Esophagus (tissue), 2 donors: ENCODE measurements at regions not wholly inside any gene's neighbourhood (a gene's known extent, or its start where the extent isn't known, plus 50 kb on each side); places are given as distances from the start of the nearest gene placed in this dataset.

ENCODE experiments used
- H3K27ac ChIP-seq, 2 donors: one replicate each; pipeline ENCODE4 v1.5.1; 2013; ENCODE audit warnings: low read depth in 2 of 2, mild to moderate bottlenecking in 2 of 2, inconsistent platforms in 1 of 2, low read length in 1 of 2, moderate library complexity in 1 of 2
- H3K27me3 ChIP-seq, 2 donors: one replicate each; pipeline ENCODE4 v1.6.1; 2013; ENCODE audit warnings: low read length in 2 of 2, control low read depth in 1 of 2, mild to moderate bottlenecking in 1 of 2; ENCODE audit not compliant: insufficient read depth in 2 of 2, control insufficient read depth in 1 of 2
- H3K36me3 ChIP-seq, 2 donors: one replicate each; pipeline ENCODE4 v1.6.1; 2013; ENCODE audit warnings: low read length in 1 of 2; ENCODE audit not compliant: control insufficient read depth in 2 of 2, insufficient read depth in 2 of 2
- H3K4me1 ChIP-seq, 2 donors: one replicate each; pipeline ENCODE4 v1.6.1; 2013; ENCODE audit warnings: low read length in 1 of 2; ENCODE audit not compliant: control insufficient read depth in 2 of 2, insufficient read depth in 2 of 2
- H3K4me3 ChIP-seq, 2 donors: one replicate each; pipeline ENCODE4 v1.5.1; 2013; ENCODE audit warnings: low read length in 2 of 2, mild to moderate bottlenecking in 2 of 2, low read depth in 1 of 2, moderate library complexity in 1 of 2
- H3K9me3 ChIP-seq, 2 donors: one replicate each; pipeline ENCODE4 v1.6.1; 2013; ENCODE audit warnings: mild to moderate bottlenecking in 2 of 2, low read depth in 1 of 2, low read length in 1 of 2, moderate library complexity in 1 of 2; ENCODE audit not compliant: control insufficient read depth in 2 of 2, insufficient read depth in 1 of 2
- WGBS, 2 donors: extraction: QIAGEN DNeasy Blood & Tissue Kit; methylation state at CpG; one replicate each; pipeline ENCODE4 v1.1.7; 2013; 5-methylcytosine and 5-hydroxymethylcytosine counted together
- donor health status: healthy with polysubstance abuse.
- donor health status: Bipolar disorder and iron deficiency.

GRCh38 chr15:47367726-47368390 lies 349.4 kb upstream of the SEMA6D start:
- Histone ChIP-seq H3K36me3 (no peaks in the 10 kb centered on the region), H3K4me3 (no peak overlapping the region), H3K27me3 (no peaks in the 10 kb centered on the region), H3K4me1 (no peaks in the 10 kb centered on the region), H3K27ac (no peak overlapping the region), H3K9me3 (no peaks in the 10 kb centered on the region)
- 82 to 93% methylated on average over 3 of the region's 3 CpGs for WGBS, 2 donors

GRCh38 chr15:47371939-47372338 lies 345.4 kb upstream of the SEMA6D start:
- no peaks in the 10 kb centered on the region for H3K27me3 ChIP-seq
- no peak overlapping the region for H3K27ac ChIP-seq
- 67 to 86% methylated on average over 2 of the region's 2 CpGs for WGBS, 2 donors
- no peaks in the 10 kb centered on the region for H3K36me3 ChIP-seq
- H3K4me3 ChIP-seq, result no peak overlapping the region
- no peaks in the 10 kb centered on the region for H3K9me3 ChIP-seq
- H3K4me1 ChIP-seq, result no peaks in the 10 kb centered on the region

GRCh38 chr15:47374222-47374621 lies 343.1 kb upstream of the SEMA6D start:
- Histone ChIP-seq H3K27ac (no peak overlapping the region), H3K4me1 (no peaks in the 10 kb centered on the region), H3K9me3 (no peaks in the 10 kb centered on the region), H3K27me3 (no peaks in the 10 kb centered on the region), H3K4me3 (no peak overlapping the region), H3K36me3 (no peaks in the 10 kb centered on the region)
- 27 to 28% methylated on average over 1 of the region's 1 CpG for WGBS, 2 donors

- H3K27me3 ChIP-seq, result no peaks in the 10 kb centered on the region
- H3K27ac ChIP-seq, result no peak overlapping the region
- H3K4me1 ChIP-seq, result no peaks in the 10 kb centered on the region
- no peaks in the 10 kb centered on the region for H3K36me3 ChIP-seq
- no peaks in the 10 kb centered on the region for H3K9me3 ChIP-seq
- H3K4me3 ChIP-seq, result no peak overlapping the region
- 64 to 73% methylated on average over 3 of the region's 3 CpGs for WGBS, 2 donors
Observed at GRCh38 chr15:47376190-47376589, 341.1 kb upstream of the SEMA6D start.

- Histone ChIP-seq H3K9me3 (no peaks in the 10 kb centered on the region), H3K4me3 (no peak overlapping the region), H3K27ac (no peak overlapping the region), H3K4me1 (no peaks in the 10 kb centered on the region), H3K27me3 (no peaks in the 10 kb centered on the region), H3K36me3 (no peaks in the 10 kb centered on the region)
- WGBS, 2 donors, result 68 to 71% methylated on average over 2 of the region's 2 CpGs
Observed at GRCh38 chr15:47377465-47377864, 339.8 kb upstream of the SEMA6D start.

GRCh38 chr15:47378527-47378926 lies 338.8 kb upstream of the SEMA6D start:
- WGBS, 2 donors, result 56 to 61% methylated on average over 2 of the region's 2 CpGs

GRCh38 chr15:47383102-47383501 lies 334.2 kb upstream of the SEMA6D start:
- Histone ChIP-seq H3K27ac (no peak overlapping the region), H3K4me3 (no peak overlapping the region), H3K27me3 (no peaks in the 10 kb centered on the region), H3K36me3 (no peaks in the 10 kb centered on the region), H3K4me1 (no peaks in the 10 kb centered on the region), H3K9me3 (no peaks in the 10 kb centered on the region)
- WGBS, 2 donors, result 75 to 83% methylated on average over 5 of the region's 5 CpGs

More at GRCh38 chr15:47378527-47378926, 338.8 kb upstream of the SEMA6D start:
- no peaks in the 10 kb centered on the region for H3K27me3 ChIP-seq
- H3K4me1 ChIP-seq, result no peaks in the 10 kb centered on the region
- no peaks in the 10 kb centered on the region for H3K9me3 ChIP-seq
- no peak overlapping the region for H3K27ac ChIP-seq
- H3K36me3 ChIP-seq, result no peaks in the 10 kb centered on the region
- H3K4me3 ChIP-seq, result no peak overlapping the region

- no peaks in the 10 kb centered on the region for H3K36me3 ChIP-seq
- 51 to 67% methylated on average over 3 of the region's 3 CpGs for WGBS, 2 donors
- H3K27ac ChIP-seq, result no peak overlapping the region
- no peaks in the 10 kb centered on the region for H3K27me3 ChIP-seq
- H3K4me1 ChIP-seq, result no peaks in the 10 kb centered on the region
- H3K4me3 ChIP-seq, result no peak overlapping the region
- H3K9me3 ChIP-seq, result no peaks in the 10 kb centered on the region
Observed at GRCh38 chr15:47383801-47384200, 333.5 kb upstream of the SEMA6D start.

GRCh38 chr15:47384341-47384740 lies 333.0 kb upstream of the SEMA6D start:
- no peak overlapping the region for H3K4me3 ChIP-seq
- no peaks in the 10 kb centered on the region for H3K27me3 ChIP-seq
- 36 to 47% methylated on average over 4 of the region's 4 CpGs for WGBS, 2 donors
- H3K36me3 ChIP-seq, result no peaks in the 10 kb centered on the region
- no peaks in the 10 kb centered on the region for H3K4me1 ChIP-seq
- H3K9me3 ChIP-seq, result no peaks in the 10 kb centered on the region
- H3K27ac ChIP-seq, result no peak overlapping the region

GRCh38 chr15:47384776-47385175 lies 332.5 kb upstream of the SEMA6D start:
- no peaks in the 10 kb centered on the region for H3K36me3 ChIP-seq
- H3K27ac ChIP-seq, result no peak overlapping the region
- H3K27me3 ChIP-seq, result no peaks in the 10 kb centered on the region
- H3K4me3 ChIP-seq, result no peak overlapping the region
- no peaks in the 10 kb centered on the region for H3K9me3 ChIP-seq
- WGBS, 2 donors, result 56 to 82% methylated on average over 2 of the region's 2 CpGs
- H3K4me1 ChIP-seq, result no peaks in the 10 kb centered on the region
